ENCODE measurements at regions not wholly inside any gene's neighbourhood (a gene's known extent, or its start where the extent isn't known, plus 50 kb on each side); places are given as distances from the start of the nearest gene placed in this dataset.

GRCh38 chr1:34645919-34646318 lies 108.9 kb upstream of the GJB5 start:
- TF ChIP-seq, protein P1, sequence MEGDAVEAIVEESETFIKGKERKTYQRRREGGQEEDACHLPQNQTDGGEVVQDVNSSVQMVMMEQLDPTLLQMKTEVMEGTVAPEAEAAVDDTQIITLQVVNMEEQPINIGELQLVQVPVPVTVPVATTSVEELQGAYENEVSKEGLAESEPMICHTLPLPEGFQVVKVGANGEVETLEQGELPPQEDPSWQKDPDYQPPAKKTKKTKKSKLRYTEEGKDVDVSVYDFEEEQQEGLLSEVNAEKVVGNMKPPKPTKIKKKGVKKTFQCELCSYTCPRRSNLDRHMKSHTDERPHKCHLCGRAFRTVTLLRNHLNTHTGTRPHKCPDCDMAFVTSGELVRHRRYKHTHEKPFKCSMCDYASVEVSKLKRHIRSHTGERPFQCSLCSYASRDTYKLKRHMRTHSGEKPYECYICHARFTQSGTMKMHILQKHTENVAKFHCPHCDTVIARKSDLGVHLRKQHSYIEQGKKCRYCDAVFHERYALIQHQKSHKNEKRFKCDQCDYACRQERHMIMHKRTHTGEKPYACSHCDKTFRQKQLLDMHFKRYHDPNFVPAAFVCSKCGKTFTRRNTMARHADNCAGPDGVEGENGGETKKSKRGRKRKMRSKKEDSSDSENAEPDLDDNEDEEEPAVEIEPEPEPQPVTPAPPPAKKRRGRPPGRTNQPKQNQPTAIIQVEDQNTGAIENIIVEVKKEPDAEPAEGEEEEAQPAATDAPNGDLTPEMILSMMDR (IDR thresholded peaks at IDR 0.05), result no peak
- TF ChIP-seq EZH2 (IDR thresholded peaks at IDR 0.05; ENCODE audit: borderline replicate concordance, insufficient read depth, low read depth, low read length, poor library complexity, severe bottlenecking), result no peak

Data from B cell (primary cell).